Chondrocyte (in vitro differentiated cells): ENCODE measurements at regions not wholly inside any gene's neighbourhood (a gene's known extent, or its start where the extent isn't known, plus 50 kb on each side); places are given as distances from the start of the nearest gene placed in this dataset.

Experiments used
- DNase-seq: peaks from one replicate; pipeline ENCODE4 v3.0.0; 2021; ENCODE audit warnings: mixed read lengths, low spot score
- H3K27ac Mint-ChIP-seq: one replicate; pipeline ENCODE4 v1.8.0; 2021; ENCODE audit warnings: mild to moderate bottlenecking, moderate library complexity, mixed read lengths; ENCODE audit not compliant: unreplicated experiment
- H3K27me3 Mint-ChIP-seq: 2 replicates; pipeline ENCODE4 v1.8.0; 2021; ENCODE audit warnings: low read depth, mixed read lengths
- H3K36me3 Mint-ChIP-seq: 2 replicates; pipeline ENCODE4 v1.8.0; 2021; ENCODE audit warnings: low read depth, mixed read lengths
- H3K4me1 Mint-ChIP-seq: 2 replicates; pipeline ENCODE4 v1.8.0; 2021; ENCODE audit warnings: low read depth, mild to moderate bottlenecking, mixed read lengths
- H3K4me3 Mint-ChIP-seq: one replicate; pipeline ENCODE4 v1.8.0; 2021; ENCODE audit warnings: mild to moderate bottlenecking, moderate library complexity, mixed read lengths; ENCODE audit not compliant: unreplicated experiment
- H3K9me3 Mint-ChIP-seq: 2 replicates; pipeline ENCODE4 v1.8.0; 2021; ENCODE audit warnings: low read depth, mixed read lengths
- CTCF ChIP-seq: fragments of 200-600 bp; sonication (generic); IDR thresholded peaks from 2 replicates; pipeline ENCODE4 v1.5.0; 2021; ENCODE audit warnings: antibody characterized with exemption, mild to moderate bottlenecking, moderate library complexity

GRCh38 chr4:3689576-3690550 lies 76.3 kb upstream of the ADRA2C start:
- H3K36me3 Mint-ChIP-seq: no peaks in the 10 kb centered on the region
- peaks cover 43% of the 10 kb centered on the region for H3K27me3 Mint-ChIP-seq
- TF ChIP-seq CTCF: no peak
- H3K9me3 Mint-ChIP-seq: peaks cover 5% of the 10 kb centered on the region
- H3K27ac Mint-ChIP-seq: no peak overlapping the region
- H3K4me1 Mint-ChIP-seq: no peaks in the 10 kb centered on the region
- H3K4me3 Mint-ChIP-seq: no peak overlapping the region
- peak; percentile 90 for DNase-seq

GRCh38 chr4:3689006-3689405 lies 77.2 kb upstream of the ADRA2C start:
- DNase-seq: peak; percentile 86
- Mint-ChIP-seq H3K4me3 (no peak overlapping the region), H3K27ac (no peak overlapping the region), H3K9me3 (peaks cover 3% of the 10 kb centered on the region), H3K27me3 (peaks cover 39% of the 10 kb centered on the region), H3K36me3 (no peaks in the 10 kb centered on the region), H3K4me1 (no peaks in the 10 kb centered on the region)
- no peak for TF ChIP-seq CTCF

GRCh38 chr4:3688018-3688998 lies 77.9 kb upstream of the ADRA2C start:
- Mint-ChIP-seq H3K36me3 (no peaks in the 10 kb centered on the region), H3K27ac (no peak overlapping the region), H3K9me3 (peaks cover 3% of the 10 kb centered on the region), H3K27me3 (peaks cover 33% of the 10 kb centered on the region), H3K4me1 (no peaks in the 10 kb centered on the region), H3K4me3 (no peak overlapping the region)
- no peak for TF ChIP-seq CTCF
- DNase-seq: peak; percentile 72

GRCh38 chr4:3687538-3687937 lies 78.6 kb upstream of the ADRA2C start:
- H3K9me3 Mint-ChIP-seq: peaks cover 3% of the 10 kb centered on the region
- peak; percentile 74 for DNase-seq
- H3K4me1 Mint-ChIP-seq: no peaks in the 10 kb centered on the region
- no peak overlapping the region for H3K4me3 Mint-ChIP-seq
- TF ChIP-seq CTCF: no peak
- H3K36me3 Mint-ChIP-seq: no peaks in the 10 kb centered on the region
- no peak overlapping the region for H3K27ac Mint-ChIP-seq
- peaks cover 34% of the 10 kb centered on the region for H3K27me3 Mint-ChIP-seq

GRCh38 chr4:3686753-3687152 lies 79.4 kb upstream of the ADRA2C start:
- no peak for TF ChIP-seq CTCF
- Mint-ChIP-seq H3K9me3 (peaks cover under 1% of the 10 kb centered on the region), H3K4me1 (no peaks in the 10 kb centered on the region), H3K4me3 (no peak overlapping the region), H3K36me3 (no peaks in the 10 kb centered on the region), H3K27me3 (peaks cover 33% of the 10 kb centered on the region), H3K27ac (no peak overlapping the region)
- DNase-seq: no peak
